GM12878 (cell line): ENCODE measurements at regions not wholly inside any gene's neighbourhood (a gene's known extent, or its start where the extent isn't known, plus 50 kb on each side); places are given as distances from the start of the nearest gene placed in this dataset.

ENCODE experiments used
- ATAC-seq: fragments of 200-7000 bp; cut with Tn5 transposase; 3 replicates; pipeline ENCODE4 v1.9.1; 2020; ENCODE audit warnings: mild to moderate bottlenecking, moderate library complexity
- BruUV-seq: library from RNA; stranded (reverse); fragments of 400-500 nt; replicated peaks from 2 replicates; lab custom pipeline; 2021; lab: Mats Ljungman, UMichigan
- CTCF ChIA-PET: fragments of 300-600 bp; sonication (Branson Sonifier 250); formaldehyde crosslinking; extraction: SDS; loops from one replicate; lab custom pipeline; 2021; ENCODE audit warnings: inconsistent platforms; lab: Yijun Ruan, JAX
- POLR2A ChIA-PET: fragments of 350-600 bp; formaldehyde crosslinking; extraction: SDS; loops from one replicate; lab custom pipeline; 2021; ENCODE audit warnings: inconsistent platforms; lab: Charles Lee
- RAD21 ChIA-PET: fragments of 300-600 bp; sonication (Branson Sonifier 250); formaldehyde crosslinking; loops from one replicate; lab custom pipeline; 2023; ENCODE audit warnings: antibody characterized with exemption; ENCODE audit not compliant: unreplicated experiment; lab: Charles Lee
- SMC1A ChIA-PET: fragments of 300-600 bp; sonication (Branson Sonifier 250); formaldehyde crosslinking; loops from one replicate; lab custom pipeline; 2023; ENCODE audit not compliant: unreplicated experiment, uncharacterized antibody; lab: Charles Lee
- DNase-seq: peaks from one replicate; pipeline ENCODE4 v3.0.0-alpha.2; 2011; ENCODE audit warnings: low read depth, low spot score
- FAIRE-seq: peaks from 3 replicates; lab custom pipeline; 2011; peaks lifted over from hg19 to GRCh38; lab: Jason Lieb, UNC
- H2AFZ ChIP-seq: 2 replicates; pipeline ENCODE4 v1.6.0; 2011; ENCODE audit warnings: low read depth, low read length, control low read depth; ENCODE audit not compliant: control insufficient read depth
- H3K27ac ChIP-seq: 2 replicates; pipeline ENCODE4 v1.5.1; 2011; ENCODE audit warnings: control low read depth; ENCODE audit not compliant: control insufficient read depth, insufficient read depth
- H3K27me3 ChIP-seq, 2 experiments: replicated peaks in 1 of 2; 2 replicates each; pipeline versions ENCODE4 v1.6.0 to v1.6.1; 2011; ENCODE audit warnings: low read length in 1 of 2; ENCODE audit not compliant: control insufficient read depth in 2 of 2, insufficient read depth in 2 of 2
- H3K36me3 ChIP-seq, 2 experiments: 2 replicates each; pipeline ENCODE4 v1.5.1; 2011; ENCODE audit warnings: low read length in 1 of 2; ENCODE audit not compliant: control insufficient read depth in 2 of 2, insufficient read depth in 2 of 2
- H3K4me1 ChIP-seq: 2 replicates; pipeline ENCODE4 v1.6.1; 2011; ENCODE audit warnings: mild to moderate bottlenecking, low read length, moderate library complexity, mixed read lengths; ENCODE audit not compliant: control insufficient read depth, insufficient read depth
- H3K4me2 ChIP-seq: 2 replicates; pipeline ENCODE4 v1.6.0; 2011; ENCODE audit warnings: control low read depth; ENCODE audit not compliant: control insufficient read depth, insufficient read depth
- H3K4me3 ChIP-seq: fragments of 200-600 bp; sonication (generic); 2 replicates; pipeline ENCODE4 v1.5.1; 2016
- H3K79me2 ChIP-seq: 2 replicates; pipeline ENCODE4 v1.6.0; 2011; ENCODE audit warnings: low read length; ENCODE audit not compliant: control insufficient read depth, insufficient read depth
- H3K9ac ChIP-seq: 2 replicates; pipeline ENCODE4 v1.8.0; 2011; ENCODE audit warnings: low read length, control low read depth, mixed read lengths; ENCODE audit not compliant: control insufficient read depth, insufficient read depth
- H3K9me3 ChIP-seq: replicated peaks from 3 replicates; pipeline ENCODE4 v1.5.1; 2011; ENCODE audit warnings: mild to moderate bottlenecking, low read length; ENCODE audit not compliant: control insufficient read depth, insufficient read depth
- H4K20me1 ChIP-seq: 2 replicates; pipeline ENCODE4 v1.6.0; 2011; ENCODE audit not compliant: control insufficient read depth, insufficient read depth
- BMI1 ChIP-seq: fragments of 450-650 bp; IDR thresholded peaks from 2 replicates; pipeline ENCODE4 v1.6.1; 2016; ENCODE audit warnings: mild to moderate bottlenecking, moderate library complexity, borderline replicate concordance
- FOXM1 ChIP-seq: IDR thresholded peaks from 2 replicates; pipeline ENCODE4 v1.6.1; 2012; ENCODE audit warnings: low read depth, mild to moderate bottlenecking, inconsistent platforms, low read length, moderate library complexity
- HDAC2 ChIP-seq: fragments of 200-600 bp; sonication (generic); IDR thresholded peaks from 2 replicates; pipeline ENCODE4 v1.6.1; 2017
- MTA3 ChIP-seq: IDR thresholded peaks from 2 replicates; pipeline ENCODE4 v1.6.1; 2012; ENCODE audit warnings: low read length, inconsistent platforms, borderline replicate concordance
- PAX8 ChIP-seq: fragments of 450-650 bp; IDR thresholded peaks from 2 replicates; pipeline ENCODE4 v1.6.1; 2017; ENCODE audit warnings: mild to moderate bottlenecking, moderate library complexity
- SIX5 ChIP-seq: IDR thresholded peaks from 2 replicates; pipeline ENCODE4 v1.6.1; 2011; ENCODE audit warnings: mild to moderate bottlenecking, low read depth, low read length, moderate library complexity; ENCODE audit not compliant: severe bottlenecking
- STAT1 ChIP-seq: fragments of 450-650 bp; conservative IDR thresholded peaks from 2 replicates; pipeline ENCODE4 v1.6.1; 2014; ENCODE audit warnings: antibody characterized with exemption, mild to moderate bottlenecking
- TCF7 ChIP-seq: IDR thresholded peaks from 2 replicates; pipeline ENCODE4 v1.6.1; 2014; ENCODE audit warnings: antibody characterized with exemption, borderline replicate concordance
- ZNF24 ChIP-seq: fragments of 450-650 bp; IDR thresholded peaks from 2 replicates; pipeline ENCODE4 v1.6.1; 2017; ENCODE audit warnings: antibody characterized with exemption, mild to moderate bottlenecking
- WGBS: methylation state at CpG from one replicate; pipeline ENCODE4 v1.1.6; 2016; ENCODE audit warnings: low lambda C conversion rate; ENCODE audit not compliant: insufficient replicate concordance, insufficient coverage; ENCODE audit errors: missing lambda C conversion rate; 5-methylcytosine and 5-hydroxymethylcytosine counted together
- in situ Hi-C: fragments of 300-500 bp; cut with MboI; formaldehyde crosslinking; loops from 9 replicates; pipeline ENCODE4 v1.14.3; 2018; ENCODE audit warnings: mixed read lengths
- intact Hi-C: fragments of 100-400 bp; cut with micrococcal nuclease; formaldehyde crosslinking; loops from one replicate; pipeline ENCODE4 v1.14.2; 2022; ENCODE audit not compliant: unreplicated experiment
- TF ChIP-seq, protein P1 (sequence below), 3 experiments: IDR thresholded peaks in 2 of 3; conservative IDR thresholded peaks in 1 of 3; 2 replicates each; pipeline ENCODE4 v1.5.1; 2011; ENCODE audit warnings: low read depth in 3 of 3, low read length in 3 of 3, mild to moderate bottlenecking in 3 of 3, control low read depth in 2 of 3, moderate library complexity in 2 of 3, inconsistent platforms in 1 of 3, mixed read lengths in 1 of 3; ENCODE audit not compliant: control insufficient read depth in 2 of 3, insufficient read depth in 1 of 3; ENCODE audit errors: extremely low read depth in 1 of 3
- TF ChIP-seq, protein P2 (sequence below): IDR thresholded peaks from 2 replicates; pipeline ENCODE4 v1.6.1; 2011; ENCODE audit warnings: borderline replicate concordance, low read depth, mild to moderate bottlenecking, moderate library complexity, mixed read lengths, low read length; ENCODE audit not compliant: insufficient read depth; ENCODE audit errors: extremely low read length
- TF ChIP-seq, protein P3 (sequence below): IDR thresholded peaks from 2 replicates; pipeline ENCODE4 v1.6.1; 2012; ENCODE audit warnings: low read length, inconsistent platforms
- TF ChIP-seq, protein P4 (sequence below): IDR thresholded peaks from 2 replicates; pipeline ENCODE4 v1.6.1; 2011; ENCODE audit warnings: low read depth, low read length, improper control_type of control experiment, borderline replicate concordance
- TF ChIP-seq, protein P5 (sequence below): fragments of 450-650 bp; IDR thresholded peaks from 2 replicates; pipeline ENCODE4 v1.6.1; 2016; ENCODE audit warnings: mild to moderate bottlenecking
- TF ChIP-seq, protein P6 (sequence below): IDR thresholded peaks from 2 replicates; pipeline ENCODE4 v1.6.1; 2011; ENCODE audit warnings: mild to moderate bottlenecking, low read depth, low read length, moderate library complexity; ENCODE audit not compliant: insufficient replicate concordance

DNA sequence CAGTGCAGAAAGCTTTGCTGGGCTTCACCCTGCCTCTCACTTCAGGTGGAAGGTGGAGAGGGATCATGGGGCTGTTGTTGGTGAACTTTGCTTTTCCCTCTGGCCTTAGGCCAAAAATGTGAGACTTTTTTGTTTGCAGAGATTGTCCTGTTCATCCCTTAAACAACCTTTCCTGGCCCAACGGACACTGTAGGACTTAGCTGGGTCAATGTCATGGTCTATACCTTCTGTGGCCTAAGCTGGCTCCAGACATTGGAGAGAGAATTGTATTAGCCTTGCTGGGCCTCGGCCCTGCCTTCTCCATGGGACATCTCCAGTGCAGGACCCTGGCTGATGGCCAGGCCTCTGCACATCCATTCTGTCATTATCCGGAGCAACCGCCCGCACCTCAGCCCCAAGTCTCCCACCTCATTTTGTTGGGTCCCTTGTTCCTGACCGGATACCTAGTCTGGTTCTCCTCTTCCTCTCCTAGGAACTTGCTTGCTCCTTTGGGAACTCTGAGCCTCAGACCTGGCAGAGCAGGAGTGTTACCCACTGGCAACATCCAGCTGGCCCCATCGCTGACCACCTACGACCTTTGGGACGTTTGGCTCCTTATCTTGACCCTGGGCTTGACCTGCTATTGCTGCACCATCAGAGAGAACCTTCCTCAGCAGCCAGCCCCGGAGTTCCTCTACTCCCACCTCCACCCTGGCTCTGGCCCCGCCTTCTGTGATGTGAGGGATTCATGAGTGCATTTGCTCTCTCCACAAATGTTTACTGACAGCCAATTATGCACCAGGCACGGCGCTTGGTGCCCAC is 128.2 kb downstream of the BANF2 start:
- BruUV-seq = no TSS peak
- in situ Hi-C loops (no loop called here), intact Hi-C loops (loop anchor here (5.0 kb wide), 1 partner anchor 69 kb away; no protein-coding TSS in a partner anchor)
- no peak overlapping the region for H3K9ac ChIP-seq
- WGBS = 84% methylated on average over 13 of the region's 13 CpGs
- peaks cover 18% of the 10 kb centered on the region for H3K4me1 ChIP-seq
- H3K4me2 ChIP-seq = no peak overlapping the region
- no peaks in the 10 kb centered on the region for H3K79me2 ChIP-seq
- H3K27ac ChIP-seq = no peak overlapping the region
- RAD21 ChIA-PET = no interaction called here
- H3K36me3 ChIP-seq = no peaks in the 10 kb centered on the region
- H2AFZ ChIP-seq = no peak overlapping the region
- H3K9me3 ChIP-seq = no peaks in the 10 kb centered on the region
- H4K20me1 ChIP-seq = no peaks in the 10 kb centered on the region
- SMC1A ChIA-PET = no interaction called here
- TF ChIP-seq, protein P1, sequence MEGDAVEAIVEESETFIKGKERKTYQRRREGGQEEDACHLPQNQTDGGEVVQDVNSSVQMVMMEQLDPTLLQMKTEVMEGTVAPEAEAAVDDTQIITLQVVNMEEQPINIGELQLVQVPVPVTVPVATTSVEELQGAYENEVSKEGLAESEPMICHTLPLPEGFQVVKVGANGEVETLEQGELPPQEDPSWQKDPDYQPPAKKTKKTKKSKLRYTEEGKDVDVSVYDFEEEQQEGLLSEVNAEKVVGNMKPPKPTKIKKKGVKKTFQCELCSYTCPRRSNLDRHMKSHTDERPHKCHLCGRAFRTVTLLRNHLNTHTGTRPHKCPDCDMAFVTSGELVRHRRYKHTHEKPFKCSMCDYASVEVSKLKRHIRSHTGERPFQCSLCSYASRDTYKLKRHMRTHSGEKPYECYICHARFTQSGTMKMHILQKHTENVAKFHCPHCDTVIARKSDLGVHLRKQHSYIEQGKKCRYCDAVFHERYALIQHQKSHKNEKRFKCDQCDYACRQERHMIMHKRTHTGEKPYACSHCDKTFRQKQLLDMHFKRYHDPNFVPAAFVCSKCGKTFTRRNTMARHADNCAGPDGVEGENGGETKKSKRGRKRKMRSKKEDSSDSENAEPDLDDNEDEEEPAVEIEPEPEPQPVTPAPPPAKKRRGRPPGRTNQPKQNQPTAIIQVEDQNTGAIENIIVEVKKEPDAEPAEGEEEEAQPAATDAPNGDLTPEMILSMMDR (IDR thresholded peaks at IDR 0.05 in 2 of 3, conservative IDR thresholded peaks at IDR 0.05 in 1 of 3; ENCODE audit: control insufficient read depth in 2 of 3, extremely low read depth in 1 of 3, insufficient read depth in 1 of 3, low read depth in 3 of 3, low read length in 3 of 3) = no peak
- TF ChIP-seq, protein P2, sequence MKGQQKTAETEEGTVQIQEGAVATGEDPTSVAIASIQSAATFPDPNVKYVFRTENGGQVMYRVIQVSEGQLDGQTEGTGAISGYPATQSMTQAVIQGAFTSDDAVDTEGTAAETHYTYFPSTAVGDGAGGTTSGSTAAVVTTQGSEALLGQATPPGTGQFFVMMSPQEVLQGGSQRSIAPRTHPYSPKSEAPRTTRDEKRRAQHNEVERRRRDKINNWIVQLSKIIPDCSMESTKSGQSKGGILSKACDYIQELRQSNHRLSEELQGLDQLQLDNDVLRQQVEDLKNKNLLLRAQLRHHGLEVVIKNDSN = no peak
- TF ChIP-seq TCF7 (no peak), SIX5 (no peak), BMI1 (no peak), STAT1 (no peak), ZNF24 (no peak), PAX8 (no peak), HDAC2 (no peak), FOXM1 (no peak), MTA3 (no peak)
- TF ChIP-seq, protein P3, sequence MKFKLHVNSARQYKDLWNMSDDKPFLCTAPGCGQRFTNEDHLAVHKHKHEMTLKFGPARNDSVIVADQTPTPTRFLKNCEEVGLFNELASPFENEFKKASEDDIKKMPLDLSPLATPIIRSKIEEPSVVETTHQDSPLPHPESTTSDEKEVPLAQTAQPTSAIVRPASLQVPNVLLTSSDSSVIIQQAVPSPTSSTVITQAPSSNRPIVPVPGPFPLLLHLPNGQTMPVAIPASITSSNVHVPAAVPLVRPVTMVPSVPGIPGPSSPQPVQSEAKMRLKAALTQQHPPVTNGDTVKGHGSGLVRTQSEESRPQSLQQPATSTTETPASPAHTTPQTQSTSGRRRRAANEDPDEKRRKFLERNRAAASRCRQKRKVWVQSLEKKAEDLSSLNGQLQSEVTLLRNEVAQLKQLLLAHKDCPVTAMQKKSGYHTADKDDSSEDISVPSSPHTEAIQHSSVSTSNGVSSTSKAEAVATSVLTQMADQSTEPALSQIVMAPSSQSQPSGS = no peak
- TF ChIP-seq, protein P4, sequence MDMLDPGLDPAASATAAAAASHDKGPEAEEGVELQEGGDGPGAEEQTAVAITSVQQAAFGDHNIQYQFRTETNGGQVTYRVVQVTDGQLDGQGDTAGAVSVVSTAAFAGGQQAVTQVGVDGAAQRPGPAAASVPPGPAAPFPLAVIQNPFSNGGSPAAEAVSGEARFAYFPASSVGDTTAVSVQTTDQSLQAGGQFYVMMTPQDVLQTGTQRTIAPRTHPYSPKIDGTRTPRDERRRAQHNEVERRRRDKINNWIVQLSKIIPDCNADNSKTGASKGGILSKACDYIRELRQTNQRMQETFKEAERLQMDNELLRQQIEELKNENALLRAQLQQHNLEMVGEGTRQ = no peak
- TF ChIP-seq, protein P5, sequence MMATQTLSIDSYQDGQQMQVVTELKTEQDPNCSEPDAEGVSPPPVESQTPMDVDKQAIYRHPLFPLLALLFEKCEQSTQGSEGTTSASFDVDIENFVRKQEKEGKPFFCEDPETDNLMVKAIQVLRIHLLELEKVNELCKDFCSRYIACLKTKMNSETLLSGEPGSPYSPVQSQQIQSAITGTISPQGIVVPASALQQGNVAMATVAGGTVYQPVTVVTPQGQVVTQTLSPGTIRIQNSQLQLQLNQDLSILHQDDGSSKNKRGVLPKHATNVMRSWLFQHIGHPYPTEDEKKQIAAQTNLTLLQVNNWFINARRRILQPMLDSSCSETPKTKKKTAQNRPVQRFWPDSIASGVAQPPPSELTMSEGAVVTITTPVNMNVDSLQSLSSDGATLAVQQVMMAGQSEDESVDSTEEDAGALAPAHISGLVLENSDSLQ = no peak
- TF ChIP-seq, protein P6, sequence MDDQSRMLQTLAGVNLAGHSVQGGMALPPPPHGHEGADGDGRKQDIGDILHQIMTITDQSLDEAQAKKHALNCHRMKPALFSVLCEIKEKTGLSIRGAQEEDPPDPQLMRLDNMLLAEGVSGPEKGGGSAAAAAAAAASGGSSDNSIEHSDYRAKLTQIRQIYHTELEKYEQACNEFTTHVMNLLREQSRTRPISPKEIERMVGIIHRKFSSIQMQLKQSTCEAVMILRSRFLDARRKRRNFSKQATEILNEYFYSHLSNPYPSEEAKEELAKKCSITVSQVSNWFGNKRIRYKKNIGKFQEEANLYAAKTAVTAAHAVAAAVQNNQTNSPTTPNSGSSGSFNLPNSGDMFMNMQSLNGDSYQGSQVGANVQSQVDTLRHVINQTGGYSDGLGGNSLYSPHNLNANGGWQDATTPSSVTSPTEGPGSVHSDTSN = no peak
- CTCF ChIA-PET = no interaction called here
- ATAC-seq = no peak
- no peaks in the 10 kb centered on the region for H3K27me3 ChIP-seq
- no peak overlapping the region for H3K4me3 ChIP-seq
- POLR2A ChIA-PET = no interaction called here
- no peak for FAIRE-seq
- DNase-seq = no peak
